Central memory CD8-positive, alpha-beta T cell (primary cell): ENCODE measurements at regions not wholly inside any gene's neighbourhood (a gene's known extent, or its start where the extent isn't known, plus 50 kb on each side); places are given as distances from the start of the nearest gene placed in this dataset.

Source experiments
- ATAC-seq: fragments of 150-1000 bp; cut with Tn5 transposase; replicated peaks from 2 replicates; pipeline ENCODE4 v1.10.0; 2022; ENCODE audit warnings: mild to moderate bottlenecking, moderate FRiP score, moderate number of reproducible peaks; ENCODE audit not compliant: poor library complexity, severe bottlenecking; ENCODE audit errors: extremely low read depth
- DNase-seq, 2 donors: peaks; one replicate each; pipeline ENCODE4 v3.0.0; 2021; ENCODE audit warnings: low spot score in 2 of 2
- H3K27ac Mint-ChIP-seq: one replicate; pipeline ENCODE4 v1.8.0; 2022; ENCODE audit warnings: low read depth, mild to moderate bottlenecking, moderate library complexity, mixed read lengths
- H3K27me3 Mint-ChIP-seq: one replicate; pipeline ENCODE4 v1.8.0; 2022; ENCODE audit warnings: mixed read lengths
- H3K36me3 Mint-ChIP-seq: one replicate; pipeline ENCODE4 v1.8.0; 2022; ENCODE audit warnings: mild to moderate bottlenecking, moderate library complexity, mixed read lengths; ENCODE audit not compliant: insufficient read depth
- H3K4me1 Mint-ChIP-seq: one replicate; pipeline ENCODE4 v1.8.0; 2022; ENCODE audit warnings: mixed read lengths
- H3K4me3 Mint-ChIP-seq: one replicate; pipeline ENCODE4 v1.8.0; 2022; ENCODE audit warnings: mild to moderate bottlenecking, moderate library complexity, mixed read lengths
- H3K9me3 Mint-ChIP-seq: one replicate; pipeline ENCODE4 v1.8.0; 2022; ENCODE audit warnings: mixed read lengths

GRCh38 chr11:91805293-91805692, 419.3 kb upstream of the FAT3 start:
- H3K36me3 Mint-ChIP-seq, result no peaks in the 10 kb centered on the region
- no peak overlapping the region for H3K4me3 Mint-ChIP-seq
- peaks cover 30% of the 10 kb centered on the region for H3K9me3 Mint-ChIP-seq
- no peak overlapping the region for H3K27ac Mint-ChIP-seq
- H3K27me3 Mint-ChIP-seq, result no peaks in the 10 kb centered on the region
- no peaks in the 10 kb centered on the region for H3K4me1 Mint-ChIP-seq
- no peak for DNase-seq
- no peak for ATAC-seq

- Mint-ChIP-seq H3K4me3 (no peak overlapping the region), H3K36me3 (no peaks in the 10 kb centered on the region), H3K4me1 (no peaks in the 10 kb centered on the region), H3K9me3 (peaks cover 28% of the 10 kb centered on the region), H3K27me3 (no peaks in the 10 kb centered on the region), H3K27ac (no peak overlapping the region)
- DNase-seq, result no peak
- ATAC-seq, result no peak
Observed at GRCh38 chr11:91804042-91804441, 420.6 kb upstream of the FAT3 start.

- H3K9me3 Mint-ChIP-seq, result peaks cover 16% of the 10 kb centered on the region
- no peak for DNase-seq
- no peak overlapping the region for H3K4me3 Mint-ChIP-seq
- ATAC-seq, result no peak
- H3K27ac Mint-ChIP-seq, result no peak overlapping the region
- H3K36me3 Mint-ChIP-seq, result no peaks in the 10 kb centered on the region
- no peaks in the 10 kb centered on the region for H3K27me3 Mint-ChIP-seq
- no peaks in the 10 kb centered on the region for H3K4me1 Mint-ChIP-seq
Observed at GRCh38 chr11:91802475-91802874, 422.1 kb upstream of the FAT3 start.

- no peaks in the 10 kb centered on the region for H3K4me1 Mint-ChIP-seq
- ATAC-seq (no peak), DNase-seq (no peak)
- H3K4me3 Mint-ChIP-seq, result no peak overlapping the region
- H3K27ac Mint-ChIP-seq, result no peak overlapping the region
- H3K9me3 Mint-ChIP-seq, result peaks cover 21% of the 10 kb centered on the region
- H3K36me3 Mint-ChIP-seq, result no peaks in the 10 kb centered on the region
- H3K27me3 Mint-ChIP-seq, result no peaks in the 10 kb centered on the region
Observed at GRCh38 chr11:91800208-91800914, 424.3 kb upstream of the FAT3 start.

GRCh38 chr11:91798240-91798639, 426.4 kb upstream of the FAT3 start:
- no peaks in the 10 kb centered on the region for H3K4me1 Mint-ChIP-seq
- no peaks in the 10 kb centered on the region for H3K36me3 Mint-ChIP-seq
- no peak overlapping the region for H3K27ac Mint-ChIP-seq
- ATAC-seq (no peak), DNase-seq (no peak)
- H3K9me3 Mint-ChIP-seq, result peaks cover 21% of the 10 kb centered on the region
- no peak overlapping the region for H3K4me3 Mint-ChIP-seq
- H3K27me3 Mint-ChIP-seq, result no peaks in the 10 kb centered on the region

- H3K27ac Mint-ChIP-seq, result no peak overlapping the region
- no peaks in the 10 kb centered on the region for H3K27me3 Mint-ChIP-seq
- H3K4me3 Mint-ChIP-seq, result no peak overlapping the region
- ATAC-seq (no peak), DNase-seq (no peak)
- H3K9me3 Mint-ChIP-seq, result peaks cover 19% of the 10 kb centered on the region
- H3K36me3 Mint-ChIP-seq, result no peaks in the 10 kb centered on the region
- no peaks in the 10 kb centered on the region for H3K4me1 Mint-ChIP-seq
Observed at GRCh38 chr11:91796999-91797398, 427.6 kb upstream of the FAT3 start.

- Mint-ChIP-seq H3K27ac (no peak overlapping the region), H3K9me3 (peaks cover 16% of the 10 kb centered on the region), H3K36me3 (no peaks in the 10 kb centered on the region), H3K4me3 (no peak overlapping the region), H3K4me1 (no peaks in the 10 kb centered on the region), H3K27me3 (no peaks in the 10 kb centered on the region)
- DNase-seq, result no peak
- ATAC-seq, result no peak
Observed at GRCh38 chr11:91795139-91795887, 429.3 kb upstream of the FAT3 start.

- no peak overlapping the region for H3K4me3 Mint-ChIP-seq
- DNase-seq, result no peak
- no peaks in the 10 kb centered on the region for H3K4me1 Mint-ChIP-seq
Observed at GRCh38 chr11:91794146-91794545, 430.5 kb upstream of the FAT3 start.

GRCh38 chr11:91792779-91793262, 431.8 kb upstream of the FAT3 start:
- H3K4me3 Mint-ChIP-seq, result no peak overlapping the region
- no peak for DNase-seq
- no peak overlapping the region for H3K27ac Mint-ChIP-seq
- H3K4me1 Mint-ChIP-seq, result no peaks in the 10 kb centered on the region
- ATAC-seq, result no peak
- H3K9me3 Mint-ChIP-seq, result peaks cover 10% of the 10 kb centered on the region
- no peaks in the 10 kb centered on the region for H3K27me3 Mint-ChIP-seq
- no peaks in the 10 kb centered on the region for H3K36me3 Mint-ChIP-seq

More at GRCh38 chr11:91794146-91794545, 430.5 kb upstream of the FAT3 start:
- Mint-ChIP-seq H3K9me3 (peaks cover 12% of the 10 kb centered on the region), H3K27me3 (no peaks in the 10 kb centered on the region), H3K36me3 (no peaks in the 10 kb centered on the region), H3K27ac (no peak overlapping the region)
- ATAC-seq, result no peak

- Mint-ChIP-seq H3K36me3 (no peaks in the 10 kb centered on the region), H3K27me3 (no peaks in the 10 kb centered on the region), H3K4me3 (no peak overlapping the region), H3K4me1 (no peaks in the 10 kb centered on the region), H3K9me3 (peaks cover 11% of the 10 kb centered on the region), H3K27ac (no peak overlapping the region)
- DNase-seq (no peak), ATAC-seq (no peak)
Observed at GRCh38 chr11:91791171-91791468, 433.5 kb upstream of the FAT3 start.

- Mint-ChIP-seq H3K4me1 (no peaks in the 10 kb centered on the region), H3K4me3 (no peak overlapping the region), H3K9me3 (peaks cover 11% of the 10 kb centered on the region), H3K27ac (no peak overlapping the region), H3K27me3 (no peaks in the 10 kb centered on the region), H3K36me3 (no peaks in the 10 kb centered on the region)
- ATAC-seq, result no peak
- no peak for DNase-seq
Observed at GRCh38 chr11:91790346-91791170, 434.1 kb upstream of the FAT3 start.

GRCh38 chr11:91788764-91789163, 435.9 kb upstream of the FAT3 start:
- Mint-ChIP-seq H3K4me1 (no peaks in the 10 kb centered on the region), H3K27me3 (no peaks in the 10 kb centered on the region)

More at GRCh38 chr11:91788764-91789163, 435.9 kb upstream of the FAT3 start:
- Mint-ChIP-seq H3K36me3 (no peaks in the 10 kb centered on the region), H3K4me3 (no peak overlapping the region), H3K9me3 (peaks cover 16% of the 10 kb centered on the region), H3K27ac (no peak overlapping the region)
- ATAC-seq (no peak), DNase-seq (no peak)
